ENCODE measurements at regions not wholly inside any gene's neighbourhood (a gene's known extent, or its start where the extent isn't known, plus 50 kb on each side); places are given as distances from the start of the nearest gene placed in this dataset.
"Not testable (repeated sequence)": the region's sequence is repeated elsewhere in the genome, so short reads cannot be mapped to it uniquely, and the experiment has no call there.

- TF ChIP-seq CTCF (conservative IDR thresholded peaks at IDR 0.05) (no peak), ZFX (IDR thresholded peaks at IDR 0.05) (no peak)
- no peak overlapping the region for H3K27ac ChIP-seq
Observed at GRCh38 chr9:119688547-119688946, 319.3 kb upstream of the BRINP1 start.

DNA sequence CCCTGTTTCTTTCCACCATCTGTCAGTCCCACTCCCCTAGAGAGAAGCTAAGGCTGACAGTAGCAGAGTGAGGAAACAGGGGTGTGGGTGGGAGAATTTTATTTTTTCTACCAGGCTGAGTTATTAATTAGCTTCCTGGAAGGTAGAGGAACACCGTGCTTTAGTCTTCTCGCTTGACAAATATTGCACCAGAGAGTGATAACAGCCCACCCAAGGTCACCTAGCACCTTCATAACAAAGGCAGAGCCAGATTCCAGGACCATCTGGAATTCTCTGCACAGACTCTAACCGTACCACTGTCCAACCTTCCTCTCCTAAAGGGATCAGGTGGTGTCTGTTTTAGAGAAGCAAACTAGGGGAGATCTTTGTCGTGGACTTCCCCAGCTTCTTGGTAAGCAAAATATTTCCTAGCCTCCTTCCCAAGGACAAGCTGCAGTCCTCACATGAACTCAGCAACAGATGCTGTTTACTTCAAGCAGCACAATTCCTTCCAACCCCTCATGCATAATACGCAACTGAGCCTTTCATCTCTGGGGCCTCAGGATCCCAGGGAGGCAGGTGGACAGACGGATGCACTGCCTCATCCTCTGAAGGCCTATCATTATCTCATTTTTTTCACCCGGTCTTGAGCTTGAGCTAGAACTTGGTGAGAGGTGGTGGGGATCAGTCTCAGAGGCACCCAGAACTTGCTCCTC lies 308.7 kb upstream of the BRINP1 start:
- no peak overlapping the region for H3K27ac ChIP-seq
- TF ChIP-seq CTCF (conservative IDR thresholded peaks at IDR 0.05) (no peak), ZFX (IDR thresholded peaks at IDR 0.05) (no peak)

- no peak overlapping the region for H3K27ac ChIP-seq
- TF ChIP-seq CTCF (conservative IDR thresholded peaks at IDR 0.05): no peak
- no peak for TF ChIP-seq ZFX (IDR thresholded peaks at IDR 0.05)
Observed at GRCh38 chr9:119675951-119676350, 306.7 kb upstream of the BRINP1 start.

GRCh38 chr9:119672763-119673162 lies 303.5 kb upstream of the BRINP1 start:
- H3K27ac ChIP-seq: not testable (repeated sequence)

DNA sequence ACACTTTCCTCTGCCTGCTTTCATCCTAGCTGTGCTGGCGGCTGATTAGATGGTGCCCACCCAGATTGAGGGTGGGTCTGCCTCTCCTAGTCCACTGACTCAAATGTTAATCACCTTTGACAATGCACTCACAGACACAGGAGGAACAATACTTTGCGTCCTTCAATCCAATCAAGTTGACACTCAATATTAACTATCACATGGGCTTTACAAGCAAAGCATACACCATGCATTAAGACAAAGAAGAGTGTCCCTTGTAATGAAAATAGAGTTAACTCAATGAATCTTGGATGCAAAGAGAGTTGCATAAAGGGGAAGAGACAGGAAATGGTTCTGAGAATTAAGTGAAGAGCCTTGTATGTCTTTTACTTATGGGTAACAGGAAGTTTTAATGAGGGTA lies 298.7 kb upstream of the BRINP1 start:
- TF ChIP-seq CTCF (conservative IDR thresholded peaks at IDR 0.05) (no peak), ZFX (IDR thresholded peaks at IDR 0.05) (no peak)
- no peak overlapping the region for H3K27ac ChIP-seq

GRCh38 chr9:119667163-119667562 lies 297.9 kb upstream of the BRINP1 start:
- H3K27ac ChIP-seq: no peak overlapping the region
- TF ChIP-seq ZFX (IDR thresholded peaks at IDR 0.05) (no peak), CTCF (conservative IDR thresholded peaks at IDR 0.05) (peak; percentile 18; the same call in 1 of the 2 replicates)

DNA sequence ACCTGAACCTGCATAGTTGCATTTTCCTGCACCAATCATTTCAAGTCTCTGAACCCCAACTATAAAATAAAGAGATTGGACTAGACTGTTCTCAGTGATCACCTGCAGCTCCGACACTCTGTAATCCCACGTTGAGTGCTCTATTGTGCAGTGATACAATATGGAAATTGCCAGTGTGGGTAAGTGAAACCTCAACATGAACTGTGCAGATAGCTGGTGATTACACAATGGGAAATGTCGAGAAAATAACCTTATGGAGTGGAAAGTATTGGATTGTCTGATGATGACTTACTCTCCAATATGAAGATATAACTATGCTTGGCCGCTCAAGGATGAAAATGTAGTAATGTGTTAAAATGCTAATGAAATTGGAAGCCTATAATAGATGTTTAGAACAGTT lies 293.1 kb upstream of the BRINP1 start:
- H3K27ac ChIP-seq: no peak overlapping the region
- no peak for TF ChIP-seq ZFX (IDR thresholded peaks at IDR 0.05)
- no peak for TF ChIP-seq CTCF (conservative IDR thresholded peaks at IDR 0.05)

GRCh38 chr9:119652931-119653330 lies 283.7 kb upstream of the BRINP1 start:
- no peak overlapping the region for H3K27ac ChIP-seq
- no peak for TF ChIP-seq ZFX (IDR thresholded peaks at IDR 0.05)
- TF ChIP-seq CTCF (conservative IDR thresholded peaks at IDR 0.05): no peak
